Activated T-helper 2 cell treated with anti-CD3 and anti-CD28 coated beads, Interferon-gamma antibody, Interleukin-2, Interleukin-4, amounts not matched to agents 10 μg/mL and 5 μg/mL and 100 μg/mL, durations not matched to agents 14 hours and 24 hours and 36 hours (primary cell): ENCODE measurements at regions not wholly inside any gene's neighbourhood (a gene's known extent, or its start where the extent isn't known, plus 50 kb on each side); places are given as distances from the start of the nearest gene placed in this dataset.
"Not testable (repeated sequence)": the region's sequence is repeated elsewhere in the genome, so short reads cannot be mapped to it uniquely, and the experiment has no call there.

Experiments used
- DNase-seq: peaks from one replicate; pipeline ENCODE4 v3.0.0; 2021; ENCODE audit warnings: low spot score
- H3K27ac Mint-ChIP-seq: one replicate; pipeline ENCODE4 v1.8.0; 2021; ENCODE audit warnings: mixed read lengths
- H3K27me3 Mint-ChIP-seq: one replicate; pipeline ENCODE4 v1.8.0; 2021; ENCODE audit warnings: low read depth, mixed read lengths
- H3K36me3 Mint-ChIP-seq: one replicate; pipeline ENCODE4 v1.8.0; 2021; ENCODE audit warnings: low read depth, mixed read lengths
- H3K4me1 Mint-ChIP-seq: one replicate; pipeline ENCODE4 v1.8.0; 2021; ENCODE audit warnings: low read depth, mixed read lengths
- H3K4me3 Mint-ChIP-seq: one replicate; pipeline ENCODE4 v1.8.0; 2021; ENCODE audit warnings: low read depth, mild to moderate bottlenecking, moderate library complexity, mixed read lengths
- H3K9me3 Mint-ChIP-seq: one replicate; pipeline ENCODE4 v1.8.0; 2021; ENCODE audit warnings: mixed read lengths
- intact Hi-C: fragments of 100-400 bp; cut with micrococcal nuclease; formaldehyde crosslinking; loops from one replicate; pipeline ENCODE4 v1.15.1; 2023

DNA sequence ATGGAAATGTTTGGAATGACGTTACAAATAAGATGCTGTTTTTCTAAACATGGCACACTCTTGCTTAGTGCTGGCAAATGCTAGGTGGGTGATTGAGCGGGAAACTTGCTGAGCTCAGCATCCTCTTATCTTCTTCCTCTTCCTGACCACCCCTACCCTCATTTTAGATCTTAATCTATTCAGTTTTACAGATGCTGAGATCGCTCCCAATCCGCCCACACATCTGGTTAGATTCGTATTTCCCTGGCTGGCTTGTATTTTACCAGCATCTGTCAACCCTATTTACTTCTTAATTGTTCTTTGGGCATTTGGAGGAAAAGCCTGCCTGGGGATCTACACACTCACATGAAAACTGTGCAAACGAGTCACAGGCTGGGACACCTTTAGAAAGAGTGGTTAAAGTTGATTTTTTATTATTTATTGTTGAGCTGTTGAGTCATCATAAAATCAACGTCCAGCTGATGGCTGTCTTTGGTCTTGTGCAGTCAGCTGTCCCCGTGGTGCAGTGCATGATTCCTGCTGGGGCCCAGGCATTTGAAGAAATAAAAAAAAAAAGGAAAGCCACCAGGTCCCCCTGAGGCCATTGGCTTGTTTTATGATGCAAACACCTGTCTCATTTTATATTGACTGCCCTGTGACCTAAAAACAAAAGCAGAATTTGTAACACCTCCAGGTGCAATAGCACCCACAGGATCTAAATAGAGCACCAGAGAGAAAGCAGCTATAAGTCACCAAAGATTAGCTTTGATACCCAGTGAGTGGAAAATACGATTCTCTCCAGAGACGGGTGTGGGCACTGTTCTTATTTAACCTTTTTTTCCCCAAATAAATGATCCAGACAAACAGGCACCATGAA, 258.6 kb downstream of the HS3ST3B1 start:
- Mint-ChIP-seq H3K36me3 (no peaks in the 10 kb centered on the region), H3K4me3 (no peak overlapping the region), H3K4me1 (peaks cover 12% of the 10 kb centered on the region), H3K27ac (no peak overlapping the region), H3K9me3 (no peaks in the 10 kb centered on the region), H3K27me3 (no peaks in the 10 kb centered on the region)
- DNase-seq: no peak
- intact Hi-C loops: loop anchor here (5.0 kb wide), 1 partner anchor 222 kb away; no protein-coding TSS in a partner anchor

DNA sequence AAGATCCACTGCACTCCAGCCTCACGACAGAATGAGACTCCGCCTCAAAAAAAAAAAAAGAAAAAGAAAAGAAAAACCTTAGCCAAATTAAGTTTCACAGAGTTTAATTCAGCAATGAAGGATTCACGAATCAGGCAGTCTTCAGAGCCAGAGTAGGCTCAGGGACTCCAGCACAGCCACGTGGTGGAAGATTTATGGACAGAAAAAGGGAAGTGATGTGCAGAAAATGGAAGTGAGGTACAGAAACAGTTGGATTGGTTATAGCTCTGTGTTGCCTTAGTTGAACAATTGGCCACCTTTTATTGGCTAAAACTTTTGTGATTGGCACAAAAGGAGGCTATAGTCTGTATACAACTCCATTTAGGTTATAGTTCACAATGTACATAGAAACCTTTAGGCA, 256.6 kb downstream of the HS3ST3B1 start:
- no peaks in the 10 kb centered on the region for H3K9me3 Mint-ChIP-seq
- DNase-seq: no peak
- H3K36me3 Mint-ChIP-seq: no peaks in the 10 kb centered on the region
- H3K4me1 Mint-ChIP-seq: peaks cover 12% of the 10 kb centered on the region
- no peak overlapping the region for H3K27ac Mint-ChIP-seq
- H3K27me3 Mint-ChIP-seq: no peaks in the 10 kb centered on the region
- no peak overlapping the region for H3K4me3 Mint-ChIP-seq
- intact Hi-C loops: loop anchor here (5.0 kb wide), 1 partner anchor 220 kb away; no protein-coding TSS in a partner anchor

DNA sequence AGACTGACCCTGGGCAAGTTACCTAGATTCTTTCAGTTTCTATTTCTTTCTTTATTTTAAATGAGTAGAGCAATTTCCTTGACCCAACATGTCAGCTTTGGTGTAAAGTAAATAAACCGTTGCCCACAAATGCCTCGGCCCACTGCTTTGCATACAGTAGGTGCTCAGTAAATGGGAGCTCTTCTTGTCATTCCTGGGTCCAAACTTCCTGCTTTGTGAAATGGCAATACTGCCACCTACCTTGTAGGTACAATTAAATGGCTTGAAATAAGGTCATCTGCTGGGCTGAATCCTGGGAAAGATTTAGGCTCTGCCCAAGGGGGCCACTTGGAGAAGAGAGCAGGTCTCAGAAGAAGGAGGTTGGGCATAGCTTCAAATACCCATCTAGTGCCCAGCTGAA, 253.0 kb downstream of the HS3ST3B1 start:
- H3K36me3 Mint-ChIP-seq: no peaks in the 10 kb centered on the region
- H3K27ac Mint-ChIP-seq: no peak overlapping the region
- no peaks in the 10 kb centered on the region for H3K4me1 Mint-ChIP-seq
- no peaks in the 10 kb centered on the region for H3K27me3 Mint-ChIP-seq
- intact Hi-C loops: no loop called here
- H3K4me3 Mint-ChIP-seq: no peak overlapping the region
- DNase-seq: no peak
- H3K9me3 Mint-ChIP-seq: no peaks in the 10 kb centered on the region

DNA sequence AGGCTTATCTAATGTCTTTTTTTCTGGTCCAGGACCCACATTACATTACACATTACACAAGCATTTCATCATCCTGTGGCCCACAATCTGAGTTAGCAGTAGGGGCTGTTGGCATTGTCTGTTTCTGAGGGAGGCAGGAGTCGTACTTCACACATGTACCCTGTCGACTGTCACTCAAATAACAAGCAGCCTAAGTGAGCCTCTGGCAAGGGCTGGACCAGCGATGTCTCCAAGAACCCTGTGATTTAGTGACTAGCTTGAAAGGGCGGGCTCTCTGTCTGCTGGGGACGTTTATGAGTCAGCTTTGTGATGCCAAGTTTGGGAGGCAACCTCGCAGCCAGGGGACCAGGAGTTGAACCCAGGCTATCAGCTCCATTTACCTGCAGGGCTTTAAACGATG, 251.4 kb downstream of the HS3ST3B1 start:
- intact Hi-C loops: no loop called here
- Mint-ChIP-seq H3K4me3 (no peak overlapping the region), H3K27ac (no peak overlapping the region), H3K4me1 (no peaks in the 10 kb centered on the region), H3K9me3 (no peaks in the 10 kb centered on the region), H3K36me3 (no peaks in the 10 kb centered on the region), H3K27me3 (no peaks in the 10 kb centered on the region)
- DNase-seq: no peak

DNA sequence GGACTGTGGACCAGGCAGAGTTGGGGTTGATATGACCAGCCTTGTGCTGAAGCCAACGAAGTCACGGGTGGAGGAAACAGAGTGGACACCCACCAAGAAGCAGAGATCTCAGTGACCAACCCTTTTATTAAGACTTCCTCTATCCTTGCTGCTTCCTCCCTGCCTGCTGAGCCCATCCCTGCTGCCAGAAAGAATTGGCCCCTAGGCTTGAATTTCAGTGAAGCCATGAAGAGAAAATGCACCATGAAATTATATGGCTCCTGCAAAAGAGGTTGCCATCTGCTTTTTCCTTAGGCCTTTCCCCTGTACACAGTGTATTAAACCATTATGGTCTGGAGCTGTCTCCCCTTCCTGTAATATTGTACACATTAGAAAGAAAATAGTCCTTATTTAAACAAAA, 246.7 kb downstream of the HS3ST3B1 start:
- no peak for DNase-seq
- no peaks in the 10 kb centered on the region for H3K36me3 Mint-ChIP-seq
- H3K4me1 Mint-ChIP-seq: no peaks in the 10 kb centered on the region
- intact Hi-C loops: no loop called here
- no peaks in the 10 kb centered on the region for H3K9me3 Mint-ChIP-seq
- no peak overlapping the region for H3K27ac Mint-ChIP-seq
- H3K4me3 Mint-ChIP-seq: no peak overlapping the region
- H3K27me3 Mint-ChIP-seq: peaks cover 5% of the 10 kb centered on the region

DNA sequence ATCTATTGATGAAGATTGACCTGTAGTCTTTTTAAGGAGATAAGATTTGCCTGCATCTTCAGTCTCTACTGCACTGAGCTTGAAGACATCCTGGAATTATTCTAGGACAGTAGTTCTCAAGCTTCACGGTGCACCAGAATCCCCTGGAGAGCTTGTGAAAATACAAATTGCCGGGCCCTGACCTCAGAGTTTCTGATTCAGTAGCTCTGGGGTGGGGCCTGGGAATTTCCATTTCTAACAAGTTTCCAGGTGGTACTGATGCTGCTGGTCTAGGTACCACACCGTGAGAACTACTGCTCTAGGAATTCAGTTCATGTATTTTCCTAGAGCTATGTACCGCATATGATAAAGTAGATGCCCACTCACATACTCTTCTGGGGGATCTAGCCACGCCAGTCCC, 246.1 kb downstream of the HS3ST3B1 start:
- H3K36me3 Mint-ChIP-seq: no peaks in the 10 kb centered on the region
- no peaks in the 10 kb centered on the region for H3K4me1 Mint-ChIP-seq
- no peak overlapping the region for H3K4me3 Mint-ChIP-seq

DNA sequence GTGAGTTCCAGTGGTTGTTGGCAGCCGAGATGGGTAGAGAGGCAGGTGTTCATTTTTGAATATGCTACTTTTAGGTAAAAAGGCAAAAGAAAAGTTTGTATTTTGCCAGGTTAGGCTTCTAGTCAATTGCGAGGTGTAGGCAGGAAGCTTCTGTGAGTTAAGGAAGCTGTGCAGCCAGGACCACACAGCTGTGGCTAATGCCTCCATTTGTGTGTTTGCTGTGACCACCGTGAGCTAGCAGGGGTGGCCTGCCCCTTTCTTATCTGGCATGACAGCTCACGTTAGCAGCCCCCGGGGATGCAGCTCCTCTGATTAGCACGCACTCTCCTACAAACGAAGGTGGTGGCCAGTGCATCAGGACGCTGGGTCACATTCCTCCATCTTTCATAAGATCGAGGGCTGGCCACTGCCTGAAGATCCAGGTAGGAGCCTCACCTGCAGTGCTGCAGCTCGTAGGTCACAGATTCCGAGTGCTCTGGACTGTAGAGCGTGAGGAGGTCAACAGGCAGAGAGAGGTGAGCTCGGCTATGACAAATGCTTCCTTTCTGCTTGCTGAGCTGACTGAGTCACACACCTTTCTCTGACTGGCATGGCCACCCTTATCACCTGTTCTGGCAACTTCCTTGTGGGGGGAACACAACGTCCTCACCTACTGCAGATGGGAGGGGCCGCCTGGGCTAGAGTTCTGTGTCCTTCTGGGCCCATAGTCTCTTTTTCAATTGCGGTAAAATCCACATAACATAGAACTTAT, 244.4 kb downstream of the HS3ST3B1 start:
- no peak overlapping the region for H3K27ac Mint-ChIP-seq
- no peaks in the 10 kb centered on the region for H3K9me3 Mint-ChIP-seq
- H3K4me3 Mint-ChIP-seq: no peak overlapping the region
- peaks cover 6% of the 10 kb centered on the region for H3K27me3 Mint-ChIP-seq
- no peaks in the 10 kb centered on the region for H3K4me1 Mint-ChIP-seq
- DNase-seq: no peak
- intact Hi-C loops: no loop called here
- H3K36me3 Mint-ChIP-seq: no peaks in the 10 kb centered on the region

More for the DNA sequence above, 246.1 kb downstream of the HS3ST3B1 start:
- no peaks in the 10 kb centered on the region for H3K9me3 Mint-ChIP-seq
- no peak overlapping the region for H3K27ac Mint-ChIP-seq
- intact Hi-C loops: no loop called here
- no peak for DNase-seq
- H3K27me3 Mint-ChIP-seq: peaks cover 6% of the 10 kb centered on the region

DNA sequence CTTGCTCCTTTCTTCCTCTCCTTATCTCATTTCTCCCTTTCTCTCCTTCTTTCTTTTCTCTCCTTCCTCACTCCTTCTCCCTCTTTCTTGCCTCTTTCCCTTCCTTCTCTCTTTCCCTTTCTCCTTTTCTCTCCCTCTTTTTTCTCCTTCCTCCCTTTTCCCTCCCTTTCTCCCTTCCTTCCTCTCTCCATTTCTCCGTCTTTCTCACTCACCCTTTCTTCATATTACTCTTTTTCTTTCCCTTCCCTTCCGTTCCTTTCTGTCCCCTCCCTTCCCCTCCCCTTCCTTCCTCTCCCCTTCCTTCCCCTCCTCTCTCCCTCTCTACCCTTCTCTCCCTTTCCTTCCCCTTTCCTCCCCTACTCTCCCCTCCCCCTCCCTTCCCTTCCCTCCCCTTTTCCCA, 240.8 kb downstream of the HS3ST3B1 start:
- no peaks in the 10 kb centered on the region for H3K9me3 Mint-ChIP-seq
- H3K4me3 Mint-ChIP-seq: no peak overlapping the region
- H3K27ac Mint-ChIP-seq: no peak overlapping the region

DNA sequence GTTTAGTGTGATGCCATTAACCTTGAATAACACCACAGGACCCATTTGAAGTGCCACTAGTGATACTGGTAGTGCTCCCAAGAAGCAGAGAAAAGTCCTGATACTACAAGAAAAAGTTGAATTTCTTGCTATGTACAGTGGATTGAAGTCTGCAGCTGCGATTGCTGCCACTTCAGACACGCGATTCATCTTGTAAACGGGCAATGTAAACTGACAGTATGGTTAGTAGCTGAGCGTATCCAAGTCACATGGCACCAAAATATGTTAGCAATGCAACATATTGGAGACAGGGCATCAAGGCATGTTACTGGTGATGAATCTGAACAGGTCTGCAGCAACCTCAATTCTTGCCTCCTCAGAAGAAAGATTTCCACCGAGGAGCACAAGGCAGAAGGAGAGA, 238.9 kb downstream of the HS3ST3B1 start:
- Mint-ChIP-seq H3K27ac (no peak overlapping the region), H3K4me1 (no peaks in the 10 kb centered on the region), H3K9me3 (no peaks in the 10 kb centered on the region), H3K4me3 (no peak overlapping the region), H3K27me3 (peaks cover 6% of the 10 kb centered on the region), H3K36me3 (no peaks in the 10 kb centered on the region)
- intact Hi-C loops: no loop called here
- DNase-seq: no peak

More for the DNA sequence above, 240.8 kb downstream of the HS3ST3B1 start:
- Mint-ChIP-seq H3K36me3 (no peaks in the 10 kb centered on the region), H3K27me3 (peaks cover 8% of the 10 kb centered on the region), H3K4me1 (no peaks in the 10 kb centered on the region)
- intact Hi-C loops: no loop called here
- DNase-seq: no peak

DNA sequence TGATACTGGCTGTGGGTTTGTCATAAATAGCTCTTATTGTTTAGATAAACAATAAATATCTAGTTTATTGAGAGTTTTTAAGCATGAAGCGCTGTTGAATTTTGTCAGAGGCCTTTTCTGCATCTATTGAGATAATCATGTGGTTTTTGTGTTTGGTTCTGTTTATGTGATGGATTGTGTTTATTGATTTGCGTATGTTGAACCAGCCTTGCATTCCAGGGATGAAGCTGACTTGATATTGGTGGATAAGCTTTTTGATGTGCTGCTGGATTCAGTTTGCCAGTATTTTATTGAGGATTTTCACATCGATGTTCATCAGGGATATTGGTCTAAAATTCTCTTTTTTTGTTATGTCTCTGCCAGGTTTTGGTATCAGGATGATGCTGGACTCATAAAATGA, 231.4 kb downstream of the HS3ST3B1 start:
- peaks cover 26% of the 10 kb centered on the region for H3K9me3 Mint-ChIP-seq
- H3K27ac Mint-ChIP-seq, H3K4me1 Mint-ChIP-seq, H3K27me3 Mint-ChIP-seq, DNase-seq, intact Hi-C loops, H3K4me3 Mint-ChIP-seq, H3K36me3 Mint-ChIP-seq: not testable (repeated sequence)

DNA sequence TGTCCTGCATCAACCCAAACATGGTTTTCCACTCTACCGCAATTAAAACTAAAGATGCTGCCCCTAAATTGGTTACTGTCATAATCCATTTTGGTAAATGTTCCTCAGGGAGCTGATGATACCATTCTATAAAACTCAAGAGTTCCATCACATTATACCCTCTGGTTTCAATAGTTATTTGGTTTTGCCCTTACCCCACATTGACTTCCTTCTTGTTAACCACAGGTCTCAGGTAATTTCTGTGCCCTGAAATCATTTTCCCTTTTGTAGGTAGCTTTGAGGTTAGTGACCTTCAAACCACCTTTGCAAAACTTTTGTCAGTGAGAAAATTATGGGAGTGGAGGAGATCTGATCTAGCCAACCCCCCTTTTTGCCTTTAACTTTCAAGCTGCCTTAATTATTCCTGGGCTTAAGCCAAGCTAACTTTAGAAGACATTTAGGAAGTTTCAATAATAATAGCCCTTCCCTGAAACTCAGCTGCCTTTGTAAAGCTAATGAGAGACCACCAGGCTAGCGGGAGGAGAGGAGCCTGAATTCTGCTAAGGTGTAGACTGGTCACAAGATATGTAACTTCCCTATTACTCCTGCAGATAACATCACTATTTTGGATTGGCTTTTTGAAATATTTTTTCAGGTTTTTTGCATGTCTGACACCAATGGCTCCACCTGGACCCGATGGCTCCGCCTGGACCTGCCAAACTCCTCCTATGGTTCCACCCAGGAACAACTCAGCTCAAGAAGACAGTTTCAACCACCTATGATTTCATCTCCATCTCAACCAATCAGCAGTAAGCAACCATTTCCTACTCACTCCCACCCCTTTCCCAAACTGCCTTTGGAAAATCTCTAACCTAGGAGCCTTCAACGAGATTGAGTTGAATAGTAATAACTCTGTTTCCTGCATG, 224.9 kb downstream of the HS3ST3B1 start:
- H3K27me3 Mint-ChIP-seq: no peaks in the 10 kb centered on the region
- peaks cover under 1% of the 10 kb centered on the region for H3K9me3 Mint-ChIP-seq
- H3K36me3 Mint-ChIP-seq: no peaks in the 10 kb centered on the region
- no peak for DNase-seq
- H3K4me1 Mint-ChIP-seq: no peaks in the 10 kb centered on the region
- no peak overlapping the region for H3K27ac Mint-ChIP-seq
- intact Hi-C loops: no loop called here
- no peak overlapping the region for H3K4me3 Mint-ChIP-seq

DNA sequence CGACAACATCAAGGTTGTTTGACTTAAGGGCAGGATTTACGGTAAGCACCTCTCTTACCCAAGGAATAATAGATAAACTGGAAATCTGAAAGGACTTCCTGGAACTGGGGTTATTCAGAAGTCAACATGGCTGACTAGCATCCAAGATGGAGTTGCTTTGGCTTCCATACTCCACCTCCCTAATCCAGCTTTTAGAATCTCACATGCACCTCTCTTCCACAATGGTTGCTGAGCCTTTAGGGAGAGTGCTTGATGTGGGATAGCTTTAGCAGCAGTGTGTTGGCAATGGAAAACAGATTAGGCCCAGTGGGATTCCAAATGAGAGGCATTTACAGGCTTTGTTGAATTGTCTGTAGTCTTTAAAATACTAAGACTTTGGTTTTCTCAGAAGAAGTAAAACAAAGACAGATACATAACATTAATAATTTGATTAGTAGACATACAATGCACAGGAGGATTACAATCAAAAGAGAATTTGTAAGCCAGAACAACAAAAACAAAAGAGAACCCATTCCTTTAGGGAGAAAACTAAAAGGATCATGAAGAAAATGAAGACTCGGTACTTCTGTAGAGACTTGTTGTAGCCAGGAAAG, 222.0 kb downstream of the HS3ST3B1 start:
- intact Hi-C loops: no loop called here
- no peaks in the 10 kb centered on the region for H3K9me3 Mint-ChIP-seq
- no peak overlapping the region for H3K4me3 Mint-ChIP-seq
- H3K27ac Mint-ChIP-seq: no peak overlapping the region
- no peak for DNase-seq
- H3K36me3 Mint-ChIP-seq: no peaks in the 10 kb centered on the region
- H3K27me3 Mint-ChIP-seq: peaks cover 1% of the 10 kb centered on the region
- no peaks in the 10 kb centered on the region for H3K4me1 Mint-ChIP-seq
